Keratinocyte (primary cell): ENCODE measurements at regions not wholly inside any gene's neighbourhood (a gene's known extent, or its start where the extent isn't known, plus 50 kb on each side); places are given as distances from the start of the nearest gene placed in this dataset.

ENCODE experiments used
- CTCF ChIP-seq, 3 experiments: IDR thresholded peaks in 1 of 3; conservative IDR thresholded peaks in 1 of 3; optimal IDR thresholded peaks in 1 of 3; 2 replicates in 2 of 3; 3 replicates in 1 of 3; pipeline versions ENCODE3 to v1.5.1; 2011; ENCODE audit warnings: low read length in 3 of 3, mild to moderate bottlenecking in 3 of 3, moderate library complexity in 2 of 3, control low read depth in 1 of 3, inconsistent platforms in 1 of 3; ENCODE audit not compliant: insufficient read depth in 2 of 3; ENCODE audit errors: extremely low read depth in 1 of 3
- EZH2 ChIP-seq: IDR thresholded peaks from one replicate; pipeline ENCODE4 v1.6.1; 2012; ENCODE audit warnings: inconsistent platforms, mild to moderate bottlenecking, low read length, moderate library complexity

- TF ChIP-seq CTCF (optimal IDR thresholded peaks at IDR 0.05 in 1 of 3, IDR thresholded peaks at IDR 0.05 in 1 of 3, conservative IDR thresholded peaks at IDR 0.05 in 1 of 3; ENCODE audit: extremely low read depth in 1 of 3, insufficient read depth in 2 of 3, low read length in 3 of 3) (no peak), EZH2 (no peak)
Observed at GRCh38 chr4:59068722-59069418, 1958.7 kb upstream of the IGFBP7 start.
